Astrocyte of the cerebellum (primary cell): ENCODE measurements at regions not wholly inside any gene's neighbourhood (a gene's known extent, or its start where the extent isn't known, plus 50 kb on each side); places are given as distances from the start of the nearest gene placed in this dataset.

ENCODE experiments used
- DNase-seq: peaks from one replicate; pipeline ENCODE4 v3.0.0-alpha.2; 2011; ENCODE audit warnings: low read depth
- H3K4me3 ChIP-seq: 2 replicates; pipeline ENCODE4 v1.5.1; 2011; ENCODE audit warnings: mild to moderate bottlenecking, low read depth, low read length, moderate library complexity
- CTCF ChIP-seq: IDR thresholded peaks from 2 replicates; pipeline ENCODE4 v1.5.1; 2012; ENCODE audit warnings: low read length, low read depth, moderate library complexity, mild to moderate bottlenecking; ENCODE audit errors: missing control alignments
- in situ Hi-C: cut with HindIII; loops from 2 replicates; pipeline ENCODE4 v1.10.0; 2017; ENCODE audit warnings: low sequenced_read_pairs

GRCh38 chr7:114073701-114074100 lies 154.9 kb upstream of the PPP1R3A start:
- no peak for TF ChIP-seq CTCF
- in situ Hi-C loops = no loop called here
- DNase-seq = no peak
- H3K4me3 ChIP-seq = no peak overlapping the region

GRCh38 chr7:114070246-114070645 lies 151.4 kb upstream of the PPP1R3A start:
- DNase-seq = no peak
- no peak for TF ChIP-seq CTCF
- in situ Hi-C loops = no loop called here
- no peak overlapping the region for H3K4me3 ChIP-seq

GRCh38 chr7:114062810-114063209 lies 144.0 kb upstream of the PPP1R3A start:
- in situ Hi-C loops = no loop called here
- no peak overlapping the region for H3K4me3 ChIP-seq
- no peak for DNase-seq
- no peak for TF ChIP-seq CTCF

GRCh38 chr7:114051871-114052331 lies 133.1 kb upstream of the PPP1R3A start:
- DNase-seq = no peak
- no peak overlapping the region for H3K4me3 ChIP-seq
- in situ Hi-C loops = loop anchor here (5.0 kb wide), 1 partner anchor 100 kb away; no protein-coding TSS in a partner anchor
- TF ChIP-seq CTCF = no peak

- H3K4me3 ChIP-seq = no peak overlapping the region
- TF ChIP-seq CTCF = no peak
- DNase-seq = no peak
- in situ Hi-C loops = loop anchor here (5.0 kb wide), 1 partner anchor 102 kb away; no protein-coding TSS in a partner anchor
These were observed 131.8 kb upstream of the PPP1R3A start for GRCh38 chr7:114050571-114050970.

- in situ Hi-C loops = no loop called here
- no peak for TF ChIP-seq CTCF
- H3K4me3 ChIP-seq = no peak overlapping the region
- DNase-seq = peak; percentile 15
These were observed 129.8 kb upstream of the PPP1R3A start for GRCh38 chr7:114048386-114049235.
